Endodermal cell (in vitro differentiated cells): ENCODE measurements at regions not wholly inside any gene's neighbourhood (a gene's known extent, or its start where the extent isn't known, plus 50 kb on each side); places are given as distances from the start of the nearest gene placed in this dataset.

ENCODE experiments used
- DNase-seq: peaks from one replicate; pipeline ENCODE4 v3.0.0-alpha.2; 2017
- H3K27ac ChIP-seq: 2 replicates; pipeline ENCODE4 v1.5.1; 2013; ENCODE audit warnings: mild to moderate bottlenecking, low read depth, low read length, moderate library complexity
- H3K27me3 ChIP-seq: 2 replicates; pipeline ENCODE4 v1.6.1; 2013; ENCODE audit warnings: mild to moderate bottlenecking, low read length, moderate library complexity; ENCODE audit not compliant: insufficient read depth, control insufficient read depth, poor library complexity, severe bottlenecking
- H3K36me3 ChIP-seq: 2 replicates; pipeline ENCODE4 v1.7.0; 2013; ENCODE audit warnings: mild to moderate bottlenecking, low read length, moderate library complexity; ENCODE audit not compliant: control insufficient read depth, insufficient read depth
- H3K4me1 ChIP-seq: one replicate; pipeline ENCODE4 v1.7.0; 2013; ENCODE audit warnings: low read length; ENCODE audit not compliant: control insufficient read depth, insufficient read depth
- H3K4me3 ChIP-seq: 2 replicates; pipeline ENCODE4 v1.5.1; 2013; ENCODE audit warnings: mild to moderate bottlenecking, low read length, moderate library complexity
- H3K9ac ChIP-seq: 2 replicates; pipeline ENCODE4 v1.6.1; 2013; ENCODE audit warnings: mild to moderate bottlenecking, low read length, moderate library complexity; ENCODE audit not compliant: poor library complexity, severe bottlenecking; ENCODE audit errors: extremely low read depth
- H3K9me3 ChIP-seq: 2 replicates; pipeline ENCODE4 v1.6.1; 2013; ENCODE audit warnings: mild to moderate bottlenecking, low read length, moderate library complexity; ENCODE audit not compliant: control insufficient read depth
- H3K27ac Mint-ChIP-seq: 2 replicates; pipeline ENCODE4 v1.8.0; 2020; ENCODE audit warnings: mixed read lengths
- H3K27me3 Mint-ChIP-seq: 2 replicates; pipeline ENCODE4 v1.8.0; 2021; ENCODE audit warnings: mild to moderate bottlenecking, mixed read lengths; ENCODE audit not compliant: insufficient read depth
- H3K36me3 Mint-ChIP-seq: 2 replicates; pipeline ENCODE4 v1.8.0; 2020; ENCODE audit warnings: low read depth, mixed read lengths
- H3K4me1 Mint-ChIP-seq: 2 replicates; pipeline ENCODE4 v1.8.0; 2020; ENCODE audit warnings: mixed read lengths
- H3K4me3 Mint-ChIP-seq: 2 replicates; pipeline ENCODE4 v1.8.0; 2020; ENCODE audit warnings: mild to moderate bottlenecking, moderate library complexity, mixed read lengths
- H3K9me3 Mint-ChIP-seq: 2 replicates; pipeline ENCODE4 v1.8.0; 2020; ENCODE audit warnings: mild to moderate bottlenecking, mixed read lengths
- WGBS, 2 experiments: methylation state at CpG; one replicate each; pipeline versions ENCODE4 v1.1.5 to v1.1.7; 2013; ENCODE audit warnings: missing lambda C conversion rate in 2 of 2, mixed read lengths in 1 of 2; ENCODE audit not compliant: insufficient coverage in 1 of 2, insufficient read length in 1 of 2; 5-methylcytosine and 5-hydroxymethylcytosine counted together
- TF ChIP-seq, protein P1 (sequence below): fragments of 200-600 bp; sonication (generic); conservative IDR thresholded peaks from 2 replicates; pipeline ENCODE4 v1.5.0; 2021; ENCODE audit warnings: antibody characterized with exemption, mild to moderate bottlenecking

GRCh38 chr9:135033487-135033886 lies 54.0 kb upstream of the OLFM1 start:
- no peaks in the 10 kb centered on the region for H3K36me3 ChIP-seq
- peaks cover 2% of the 10 kb centered on the region for H3K27me3 Mint-ChIP-seq
- TF ChIP-seq, protein P1, sequence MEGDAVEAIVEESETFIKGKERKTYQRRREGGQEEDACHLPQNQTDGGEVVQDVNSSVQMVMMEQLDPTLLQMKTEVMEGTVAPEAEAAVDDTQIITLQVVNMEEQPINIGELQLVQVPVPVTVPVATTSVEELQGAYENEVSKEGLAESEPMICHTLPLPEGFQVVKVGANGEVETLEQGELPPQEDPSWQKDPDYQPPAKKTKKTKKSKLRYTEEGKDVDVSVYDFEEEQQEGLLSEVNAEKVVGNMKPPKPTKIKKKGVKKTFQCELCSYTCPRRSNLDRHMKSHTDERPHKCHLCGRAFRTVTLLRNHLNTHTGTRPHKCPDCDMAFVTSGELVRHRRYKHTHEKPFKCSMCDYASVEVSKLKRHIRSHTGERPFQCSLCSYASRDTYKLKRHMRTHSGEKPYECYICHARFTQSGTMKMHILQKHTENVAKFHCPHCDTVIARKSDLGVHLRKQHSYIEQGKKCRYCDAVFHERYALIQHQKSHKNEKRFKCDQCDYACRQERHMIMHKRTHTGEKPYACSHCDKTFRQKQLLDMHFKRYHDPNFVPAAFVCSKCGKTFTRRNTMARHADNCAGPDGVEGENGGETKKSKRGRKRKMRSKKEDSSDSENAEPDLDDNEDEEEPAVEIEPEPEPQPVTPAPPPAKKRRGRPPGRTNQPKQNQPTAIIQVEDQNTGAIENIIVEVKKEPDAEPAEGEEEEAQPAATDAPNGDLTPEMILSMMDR: no peak
- peak; percentile 7 for DNase-seq
- no peak overlapping the region for H3K9ac ChIP-seq
- H3K4me3 Mint-ChIP-seq: no peak overlapping the region
- no peaks in the 10 kb centered on the region for H3K9me3 ChIP-seq
- H3K27ac ChIP-seq: no peak overlapping the region
- WGBS, 2 experiments: 90 to 94% methylated on average over 4 to 7 of the region's 7 CpGs
- no peaks in the 10 kb centered on the region for H3K36me3 Mint-ChIP-seq
- no peaks in the 10 kb centered on the region for H3K4me1 Mint-ChIP-seq
- H3K9me3 Mint-ChIP-seq: no peaks in the 10 kb centered on the region
- no peaks in the 10 kb centered on the region for H3K27me3 ChIP-seq
- no peak overlapping the region for H3K4me3 ChIP-seq
- no peaks in the 10 kb centered on the region for H3K4me1 ChIP-seq
- no peak overlapping the region for H3K27ac Mint-ChIP-seq

- no peaks in the 10 kb centered on the region for H3K4me1 ChIP-seq
- no peaks in the 10 kb centered on the region for H3K36me3 ChIP-seq
- no peak overlapping the region for H3K4me3 ChIP-seq
- TF ChIP-seq, protein P1: no peak
- Mint-ChIP-seq H3K4me3 (no peak overlapping the region), H3K27me3 (peaks cover 2% of the 10 kb centered on the region), H3K9me3 (no peaks in the 10 kb centered on the region), H3K36me3 (no peaks in the 10 kb centered on the region), H3K27ac (no peak overlapping the region), H3K4me1 (no peaks in the 10 kb centered on the region)
- 86 to 91% methylated on average over 4 to 16 of the region's 17 CpGs for WGBS, 2 experiments
- H3K27me3 ChIP-seq: no peaks in the 10 kb centered on the region
- DNase-seq: no peak
- H3K9me3 ChIP-seq: no peaks in the 10 kb centered on the region
- H3K27ac ChIP-seq: no peak overlapping the region
- no peak overlapping the region for H3K9ac ChIP-seq
These were observed 53.4 kb upstream of the OLFM1 start for GRCh38 chr9:135034106-135034505.

DNA sequence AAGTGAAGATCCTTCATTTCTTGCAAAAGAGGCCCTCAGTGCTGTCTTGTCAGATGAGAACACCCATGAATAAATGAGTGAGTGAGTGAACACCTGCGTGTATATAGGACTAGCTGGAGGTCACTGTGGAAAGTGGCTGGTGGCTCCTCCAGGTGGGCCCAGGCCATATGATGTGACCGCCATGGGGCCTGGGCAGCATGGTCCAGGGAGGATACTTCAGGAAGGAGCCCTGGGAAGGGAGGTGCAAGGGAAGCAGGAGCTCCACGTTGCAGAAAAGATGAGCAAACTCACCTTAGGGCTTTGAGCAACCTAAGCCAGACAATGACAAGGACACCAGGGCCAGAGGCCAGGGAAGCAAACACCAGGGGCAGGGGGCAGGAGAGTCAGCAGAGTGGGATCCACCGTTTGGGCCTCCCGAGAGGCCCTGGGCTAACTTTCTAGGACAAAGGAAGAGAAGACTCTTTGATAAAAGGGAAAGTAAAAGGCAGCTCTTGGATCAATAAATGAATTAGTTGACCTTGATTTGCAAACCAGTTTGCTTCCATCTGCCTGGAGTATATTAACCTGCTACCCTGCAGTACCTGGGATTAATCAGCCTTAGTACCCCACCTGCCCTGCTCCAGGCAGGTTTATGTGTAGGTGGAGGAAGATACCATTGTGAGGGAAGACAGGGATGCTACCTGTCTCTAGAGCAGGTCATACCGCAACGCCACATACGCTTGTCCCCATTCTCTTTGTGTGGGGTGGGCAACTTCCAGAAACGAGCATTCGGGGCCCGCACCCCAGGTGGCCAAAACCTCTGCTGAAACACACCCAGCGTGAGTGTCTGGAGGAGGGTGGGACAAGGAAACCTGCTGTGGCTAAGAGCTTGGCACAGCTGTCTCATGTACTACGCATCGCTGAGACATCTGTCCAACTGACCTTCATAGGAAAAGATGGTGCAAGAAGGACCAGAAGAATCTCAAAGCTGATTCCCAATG lies 51.4 kb upstream of the OLFM1 start:
- no peak overlapping the region for H3K4me3 Mint-ChIP-seq
- no peak overlapping the region for H3K27ac ChIP-seq
- H3K36me3 Mint-ChIP-seq: no peaks in the 10 kb centered on the region
- H3K9me3 Mint-ChIP-seq: no peaks in the 10 kb centered on the region
- no peak overlapping the region for H3K9ac ChIP-seq
- H3K27me3 Mint-ChIP-seq: peaks cover 2% of the 10 kb centered on the region
- no peaks in the 10 kb centered on the region for H3K4me1 Mint-ChIP-seq
- H3K4me1 ChIP-seq: no peaks in the 10 kb centered on the region
- peak; percentile 13 for DNase-seq
- H3K9me3 ChIP-seq: no peaks in the 10 kb centered on the region
- no peak overlapping the region for H3K4me3 ChIP-seq
- TF ChIP-seq, protein P1: no peak
- no peak overlapping the region for H3K27ac Mint-ChIP-seq
- 91 to 96% methylated on average over 12 to 14 of the region's 14 CpGs for WGBS, 2 experiments
- no peaks in the 10 kb centered on the region for H3K27me3 ChIP-seq
- no peaks in the 10 kb centered on the region for H3K36me3 ChIP-seq
